Cardiac muscle cell (in vitro differentiated cells and primary cell): ENCODE measurements at regions not wholly inside any gene's neighbourhood (a gene's known extent, or its start where the extent isn't known, plus 50 kb on each side); places are given as distances from the start of the nearest gene placed in this dataset.

Experiments used
- DNase-seq, 2 donors: peaks; one replicate each; pipeline versions ENCODE4 v3.0.0 to v3.0.0-alpha.2; 2010 to 2017; ENCODE audit warnings: low read depth in 1 of 2, low spot score in 1 of 2
- H3K27ac ChIP-seq: fragments of 200-600 bp; sonication (generic); 2 replicates; pipeline ENCODE4 v1.5.1; 2016
- H3K27me3 ChIP-seq: fragments of 200-600 bp; sonication (generic); 2 replicates; pipeline ENCODE4 v1.6.0; 2016; ENCODE audit warnings: control low read depth
- H3K36me3 ChIP-seq: fragments of 200-600 bp; sonication (generic); 2 replicates; pipeline ENCODE4 v1.5.1; 2016; ENCODE audit warnings: control low read depth
- H3K4me1 ChIP-seq: fragments of 200-600 bp; sonication (generic); 2 replicates; pipeline ENCODE4 v1.8.1; 2017; ENCODE audit warnings: low read depth, mild to moderate bottlenecking, mixed run types
- H3K4me3 ChIP-seq: fragments of 200-600 bp; sonication (generic); 2 replicates; pipeline ENCODE4 v1.5.1; 2016; ENCODE audit warnings: mild to moderate bottlenecking
- H3K9me3 ChIP-seq: fragments of 200-600 bp; sonication (generic); 2 replicates; pipeline ENCODE4 v1.5.1; 2017; ENCODE audit warnings: low read depth, mild to moderate bottlenecking, control low read depth
- CTCF ChIP-seq: IDR thresholded peaks from 2 replicates; pipeline ENCODE4 v1.5.1; 2012; ENCODE audit warnings: low read depth, mild to moderate bottlenecking, low read length

- Histone ChIP-seq H3K36me3 (no peaks in the 10 kb centered on the region), H3K27ac (no peak overlapping the region), H3K9me3 (no peaks in the 10 kb centered on the region), H3K4me3 (no peak overlapping the region), H3K27me3 (no peaks in the 10 kb centered on the region), H3K4me1 (no peaks in the 10 kb centered on the region)
- TF ChIP-seq CTCF, result no peak
- no peak for DNase-seq
These were observed 74.7 kb upstream of the MAN2A1 start for GRCh38 chr5:109614981-109615380.

GRCh38 chr5:109614301-109614700 is 75.4 kb upstream of the MAN2A1 start:
- H3K27ac ChIP-seq, result no peak overlapping the region
- no peak overlapping the region for H3K4me3 ChIP-seq
- no peaks in the 10 kb centered on the region for H3K27me3 ChIP-seq
- no peak for DNase-seq
- TF ChIP-seq CTCF, result no peak
- no peaks in the 10 kb centered on the region for H3K4me1 ChIP-seq
- no peaks in the 10 kb centered on the region for H3K9me3 ChIP-seq
- H3K36me3 ChIP-seq, result no peaks in the 10 kb centered on the region

- Histone ChIP-seq H3K4me1 (no peaks in the 10 kb centered on the region), H3K36me3 (no peaks in the 10 kb centered on the region), H3K9me3 (no peaks in the 10 kb centered on the region), H3K27ac (no peak overlapping the region), H3K4me3 (no peak overlapping the region), H3K27me3 (no peaks in the 10 kb centered on the region)
- TF ChIP-seq CTCF, result no peak
- no peak for DNase-seq
These were observed 77.3 kb upstream of the MAN2A1 start for GRCh38 chr5:109612278-109612905.

GRCh38 chr5:109611505-109611904 is 78.2 kb upstream of the MAN2A1 start:
- TF ChIP-seq CTCF, result no peak
- Histone ChIP-seq H3K9me3 (no peaks in the 10 kb centered on the region), H3K27me3 (no peaks in the 10 kb centered on the region), H3K4me1 (no peaks in the 10 kb centered on the region), H3K36me3 (no peaks in the 10 kb centered on the region), H3K27ac (no peak overlapping the region), H3K4me3 (no peak overlapping the region)
- DNase-seq, result no peak

- DNase-seq, result no peak
These were observed 78.7 kb upstream of the MAN2A1 start for GRCh38 chr5:109611061-109611460.

More at GRCh38 chr5:109611061-109611460, 78.7 kb upstream of the MAN2A1 start:
- no peaks in the 10 kb centered on the region for H3K4me1 ChIP-seq
- no peak for TF ChIP-seq CTCF
- no peaks in the 10 kb centered on the region for H3K36me3 ChIP-seq
- no peaks in the 10 kb centered on the region for H3K27me3 ChIP-seq
- H3K4me3 ChIP-seq, result no peak overlapping the region
- no peaks in the 10 kb centered on the region for H3K9me3 ChIP-seq
- H3K27ac ChIP-seq, result no peak overlapping the region
